Nephron progenitor cell (in vitro differentiated cells): ENCODE measurements at regions not wholly inside any gene's neighbourhood (a gene's known extent, or its start where the extent isn't known, plus 50 kb on each side); places are given as distances from the start of the nearest gene placed in this dataset.

Experiments
- DNase-seq: peaks from one replicate; pipeline ENCODE4 v3.0.0; 2021
- H3K27ac Mint-ChIP-seq: 2 replicates; pipeline ENCODE4 v1.8.0; 2021; ENCODE audit warnings: mild to moderate bottlenecking, moderate library complexity, mixed read lengths
- H3K27me3 Mint-ChIP-seq: 2 replicates; pipeline ENCODE4 v1.8.0; 2021; ENCODE audit warnings: mild to moderate bottlenecking, low read depth, mixed read lengths; ENCODE audit not compliant: poor library complexity
- H3K36me3 Mint-ChIP-seq: 2 replicates; pipeline ENCODE4 v1.8.0; 2021; ENCODE audit warnings: low read depth, mixed read lengths
- H3K4me1 Mint-ChIP-seq: 2 replicates; pipeline ENCODE4 v1.8.0; 2021; ENCODE audit warnings: mixed read lengths
- H3K4me3 Mint-ChIP-seq: 2 replicates; pipeline ENCODE4 v1.8.0; 2021; ENCODE audit warnings: mild to moderate bottlenecking, moderate library complexity, mixed read lengths
- H3K9me3 Mint-ChIP-seq: 2 replicates; pipeline ENCODE4 v1.8.0; 2021; ENCODE audit warnings: mild to moderate bottlenecking, moderate library complexity, mixed read lengths
- CTCF ChIP-seq: fragments of 200-600 bp; sonication (generic); IDR thresholded peaks from 2 replicates; pipeline ENCODE4 v1.5.0; 2021; ENCODE audit warnings: antibody characterized with exemption

GRCh38 chr5:113800686-113801085 is 287.2 kb downstream of the YTHDC2 start:
- Mint-ChIP-seq H3K9me3 (no peaks in the 10 kb centered on the region), H3K36me3 (no peaks in the 10 kb centered on the region), H3K4me1 (peaks cover 7% of the 10 kb centered on the region), H3K27ac (no peak overlapping the region), H3K4me3 (no peak overlapping the region), H3K27me3 (no peaks in the 10 kb centered on the region)
- no peak for DNase-seq
- TF ChIP-seq CTCF = no peak

GRCh38 chr5:113804264-113804663 is 290.8 kb downstream of the YTHDC2 start:
- H3K27ac Mint-ChIP-seq = no peak overlapping the region

GRCh38 chr5:113804943-113805342 is 291.4 kb downstream of the YTHDC2 start:
- H3K4me1 Mint-ChIP-seq = peaks cover 39% of the 10 kb centered on the region
- H3K9me3 Mint-ChIP-seq = no peaks in the 10 kb centered on the region
- no peak for TF ChIP-seq CTCF
- H3K4me3 Mint-ChIP-seq = no peak overlapping the region
- H3K27me3 Mint-ChIP-seq = no peaks in the 10 kb centered on the region
- no peak overlapping the region for H3K27ac Mint-ChIP-seq
- DNase-seq = no peak
- no peaks in the 10 kb centered on the region for H3K36me3 Mint-ChIP-seq

More at GRCh38 chr5:113804264-113804663, 290.8 kb downstream of the YTHDC2 start:
- Mint-ChIP-seq H3K27me3 (no peaks in the 10 kb centered on the region), H3K36me3 (no peaks in the 10 kb centered on the region), H3K4me1 (peaks cover 39% of the 10 kb centered on the region), H3K9me3 (no peaks in the 10 kb centered on the region), H3K4me3 (no peak overlapping the region)
- TF ChIP-seq CTCF = no peak
- DNase-seq = no peak

GRCh38 chr5:113806250-113806649 is 292.8 kb downstream of the YTHDC2 start:
- Mint-ChIP-seq H3K4me1 (peaks cover 39% of the 10 kb centered on the region), H3K27me3 (no peaks in the 10 kb centered on the region), H3K27ac (peak overlapping the region; percentile 76), H3K4me3 (no peak overlapping the region), H3K9me3 (no peaks in the 10 kb centered on the region), H3K36me3 (no peaks in the 10 kb centered on the region)
- DNase-seq = no peak
- peak; percentile 45 for TF ChIP-seq CTCF

GRCh38 chr5:113806904-113807303 is 293.4 kb downstream of the YTHDC2 start:
- H3K27ac Mint-ChIP-seq = peak overlapping the region; percentile 78
- H3K36me3 Mint-ChIP-seq = no peaks in the 10 kb centered on the region
- peaks cover 39% of the 10 kb centered on the region for H3K4me1 Mint-ChIP-seq
- peak overlapping the region; percentile 3 for H3K4me3 Mint-ChIP-seq
- no peaks in the 10 kb centered on the region for H3K27me3 Mint-ChIP-seq
- no peaks in the 10 kb centered on the region for H3K9me3 Mint-ChIP-seq
- peak; percentile 19 for DNase-seq
- TF ChIP-seq CTCF = no peak

GRCh38 chr5:113807427-113807991 is 294.0 kb downstream of the YTHDC2 start:
- H3K9me3 Mint-ChIP-seq = no peaks in the 10 kb centered on the region
- peak; percentile 23 for DNase-seq
- peak overlapping the region; percentile 3 for H3K4me3 Mint-ChIP-seq
- H3K4me1 Mint-ChIP-seq = peaks cover 39% of the 10 kb centered on the region
- no peak for TF ChIP-seq CTCF
- H3K36me3 Mint-ChIP-seq = no peaks in the 10 kb centered on the region
- H3K27me3 Mint-ChIP-seq = no peaks in the 10 kb centered on the region
- peak overlapping the region; percentile 78 for H3K27ac Mint-ChIP-seq
